ENCODE measurements at regions not wholly inside any gene's neighbourhood (a gene's known extent, or its start where the extent isn't known, plus 50 kb on each side); places are given as distances from the start of the nearest gene placed in this dataset.

DNA sequence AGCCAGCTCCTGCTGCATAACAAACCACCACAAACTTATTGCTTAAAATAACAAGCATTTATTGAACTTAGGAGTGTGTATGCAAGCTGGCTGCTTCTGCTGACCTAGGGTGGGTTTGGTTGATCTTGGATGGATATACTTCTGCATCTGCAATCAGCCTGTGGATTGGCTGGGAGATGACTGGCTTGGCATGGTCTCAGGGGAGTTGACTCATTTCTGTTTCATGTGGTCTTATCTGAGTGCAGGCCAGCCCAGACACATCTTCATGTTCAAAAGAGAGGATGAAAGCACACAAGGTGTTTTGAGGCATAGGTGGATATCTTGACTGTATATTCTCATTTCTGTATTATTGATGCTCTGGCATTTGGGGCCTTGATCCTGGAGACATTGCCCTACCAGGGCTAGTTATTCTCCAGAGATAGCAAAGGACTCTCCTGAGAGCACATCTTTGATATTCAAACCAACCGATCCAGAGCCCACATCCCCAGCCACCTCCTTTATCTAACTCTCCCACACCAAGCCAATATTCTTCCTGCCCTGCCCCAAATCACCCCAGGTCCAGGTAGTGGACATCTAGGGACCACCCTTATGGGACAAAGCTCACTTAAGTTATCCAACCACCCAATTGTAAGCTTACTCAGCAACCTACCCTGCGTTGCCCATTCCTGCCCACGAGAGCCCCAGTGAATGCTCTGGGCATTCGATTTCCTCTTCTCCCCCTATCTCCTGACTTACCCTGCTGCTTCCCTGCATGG is 350.8 kb downstream of the PTPRU start:
- ATAC-seq, result no peak
- TF ChIP-seq ZFP3 (CRISPR knock-in tag; IDR thresholded peaks at IDR 0.05) (no peak), TCF4 (CRISPR knock-in tag; IDR thresholded peaks at IDR 0.05; ENCODE audit: borderline replicate concordance) (no peak), ZNF70 (CRISPR knock-in tag; IDR thresholded peaks at IDR 0.05) (no peak), SNAI2 (CRISPR knock-in tag; IDR thresholded peaks at IDR 0.05) (no peak), ARNTL (CRISPR knock-in tag; IDR thresholded peaks at IDR 0.05; ENCODE audit: borderline replicate concordance, low read depth) (no peak), TOX (CRISPR knock-in tag; IDR thresholded peaks at IDR 0.05; ENCODE audit: borderline replicate concordance) (no peak), ZFP30 (CRISPR knock-in tag; IDR thresholded peaks at IDR 0.05) (no peak), RARB (CRISPR knock-in tag; IDR thresholded peaks at IDR 0.05) (no peak), ISL1 (CRISPR knock-in tag; IDR thresholded peaks at IDR 0.05) (no peak), GLIS3 (CRISPR knock-in tag; IDR thresholded peaks at IDR 0.05) (no peak), BACH2 (CRISPR knock-in tag; IDR thresholded peaks at IDR 0.05; ENCODE audit: borderline replicate concordance) (no peak)
- TF ChIP-seq, protein P1, sequence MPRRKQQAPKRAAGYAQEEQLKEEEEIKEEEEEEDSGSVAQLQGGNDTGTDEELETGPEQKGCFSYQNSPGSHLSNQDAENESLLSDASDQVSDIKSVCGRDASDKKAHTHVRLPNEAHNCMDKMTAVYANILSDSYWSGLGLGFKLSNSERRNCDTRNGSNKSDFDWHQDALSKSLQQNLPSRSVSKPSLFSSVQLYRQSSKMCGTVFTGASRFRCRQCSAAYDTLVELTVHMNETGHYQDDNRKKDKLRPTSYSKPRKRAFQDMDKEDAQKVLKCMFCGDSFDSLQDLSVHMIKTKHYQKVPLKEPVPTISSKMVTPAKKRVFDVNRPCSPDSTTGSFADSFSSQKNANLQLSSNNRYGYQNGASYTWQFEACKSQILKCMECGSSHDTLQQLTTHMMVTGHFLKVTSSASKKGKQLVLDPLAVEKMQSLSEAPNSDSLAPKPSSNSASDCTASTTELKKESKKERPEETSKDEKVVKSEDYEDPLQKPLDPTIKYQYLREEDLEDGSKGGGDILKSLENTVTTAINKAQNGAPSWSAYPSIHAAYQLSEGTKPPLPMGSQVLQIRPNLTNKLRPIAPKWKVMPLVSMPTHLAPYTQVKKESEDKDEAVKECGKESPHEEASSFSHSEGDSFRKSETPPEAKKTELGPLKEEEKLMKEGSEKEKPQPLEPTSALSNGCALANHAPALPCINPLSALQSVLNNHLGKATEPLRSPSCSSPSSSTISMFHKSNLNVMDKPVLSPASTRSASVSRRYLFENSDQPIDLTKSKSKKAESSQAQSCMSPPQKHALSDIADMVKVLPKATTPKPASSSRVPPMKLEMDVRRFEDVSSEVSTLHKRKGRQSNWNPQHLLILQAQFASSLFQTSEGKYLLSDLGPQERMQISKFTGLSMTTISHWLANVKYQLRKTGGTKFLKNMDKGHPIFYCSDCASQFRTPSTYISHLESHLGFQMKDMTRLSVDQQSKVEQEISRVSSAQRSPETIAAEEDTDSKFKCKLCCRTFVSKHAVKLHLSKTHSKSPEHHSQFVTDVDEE (CRISPR knock-in tag; IDR thresholded peaks at IDR 0.05), result no peak
- TF ChIP-seq, protein P2, sequence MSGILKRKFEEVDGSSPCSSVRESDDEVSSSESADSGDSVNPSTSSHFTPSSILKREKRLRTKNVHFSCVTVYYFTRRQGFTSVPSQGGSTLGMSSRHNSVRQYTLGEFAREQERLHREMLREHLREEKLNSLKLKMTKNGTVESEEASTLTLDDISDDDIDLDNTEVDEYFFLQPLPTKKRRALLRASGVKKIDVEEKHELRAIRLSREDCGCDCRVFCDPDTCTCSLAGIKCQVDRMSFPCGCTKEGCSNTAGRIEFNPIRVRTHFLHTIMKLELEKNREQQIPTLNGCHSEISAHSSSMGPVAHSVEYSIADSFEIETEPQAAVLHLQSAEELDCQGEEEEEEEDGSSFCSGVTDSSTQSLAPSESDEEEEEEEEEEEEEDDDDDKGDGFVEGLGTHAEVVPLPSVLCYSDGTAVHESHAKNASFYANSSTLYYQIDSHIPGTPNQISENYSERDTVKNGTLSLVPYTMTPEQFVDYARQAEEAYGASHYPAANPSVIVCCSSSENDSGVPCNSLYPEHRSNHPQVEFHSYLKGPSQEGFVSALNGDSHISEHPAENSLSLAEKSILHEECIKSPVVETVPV (CRISPR knock-in tag; IDR thresholded peaks at IDR 0.05), result no peak
- TF ChIP-seq, protein P3, sequence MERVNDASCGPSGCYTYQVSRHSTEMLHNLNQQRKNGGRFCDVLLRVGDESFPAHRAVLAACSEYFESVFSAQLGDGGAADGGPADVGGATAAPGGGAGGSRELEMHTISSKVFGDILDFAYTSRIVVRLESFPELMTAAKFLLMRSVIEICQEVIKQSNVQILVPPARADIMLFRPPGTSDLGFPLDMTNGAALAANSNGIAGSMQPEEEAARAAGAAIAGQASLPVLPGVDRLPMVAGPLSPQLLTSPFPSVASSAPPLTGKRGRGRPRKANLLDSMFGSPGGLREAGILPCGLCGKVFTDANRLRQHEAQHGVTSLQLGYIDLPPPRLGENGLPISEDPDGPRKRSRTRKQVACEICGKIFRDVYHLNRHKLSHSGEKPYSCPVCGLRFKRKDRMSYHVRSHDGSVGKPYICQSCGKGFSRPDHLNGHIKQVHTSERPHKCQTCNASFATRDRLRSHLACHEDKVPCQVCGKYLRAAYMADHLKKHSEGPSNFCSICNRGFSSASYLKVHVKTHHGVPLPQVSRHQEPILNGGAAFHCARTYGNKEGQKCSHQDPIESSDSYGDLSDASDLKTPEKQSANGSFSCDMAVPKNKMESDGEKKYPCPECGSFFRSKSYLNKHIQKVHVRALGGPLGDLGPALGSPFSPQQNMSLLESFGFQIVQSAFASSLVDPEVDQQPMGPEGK (CRISPR knock-in tag; IDR thresholded peaks at IDR 0.05; ENCODE audit: borderline replicate concordance), result no peak

DNA sequence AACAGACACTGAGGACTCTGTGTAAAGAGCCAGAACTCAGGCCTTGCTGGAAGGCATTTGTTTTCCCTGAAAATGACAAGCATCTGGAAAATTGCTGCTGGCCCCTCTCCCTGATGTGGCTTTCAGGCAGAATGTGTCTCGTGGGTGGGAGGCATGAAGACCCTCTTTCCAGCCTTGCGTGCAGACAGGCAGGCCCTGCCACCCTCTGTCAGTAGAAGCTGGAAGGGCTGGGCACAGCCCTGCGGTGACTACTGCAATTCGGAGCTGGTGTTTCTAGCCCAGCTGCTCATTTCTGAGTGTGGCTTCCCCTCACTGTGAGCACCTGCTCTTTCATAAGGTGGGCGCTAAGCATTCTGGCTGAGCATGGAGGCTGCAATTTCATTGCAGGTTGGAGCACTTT is 349.9 kb downstream of the PTPRU start:
- TF ChIP-seq BACH2 (CRISPR knock-in tag; IDR thresholded peaks at IDR 0.05; ENCODE audit: borderline replicate concordance), result no peak
- TF ChIP-seq PPARA (CRISPR knock-in tag; IDR thresholded peaks at IDR 0.05; ENCODE audit: borderline replicate concordance), result no peak
- TF ChIP-seq ISL1 (CRISPR knock-in tag; IDR thresholded peaks at IDR 0.05), result no peak
- no peak for TF ChIP-seq RARB (CRISPR knock-in tag; IDR thresholded peaks at IDR 0.05)
- no peak for ATAC-seq

DNA sequence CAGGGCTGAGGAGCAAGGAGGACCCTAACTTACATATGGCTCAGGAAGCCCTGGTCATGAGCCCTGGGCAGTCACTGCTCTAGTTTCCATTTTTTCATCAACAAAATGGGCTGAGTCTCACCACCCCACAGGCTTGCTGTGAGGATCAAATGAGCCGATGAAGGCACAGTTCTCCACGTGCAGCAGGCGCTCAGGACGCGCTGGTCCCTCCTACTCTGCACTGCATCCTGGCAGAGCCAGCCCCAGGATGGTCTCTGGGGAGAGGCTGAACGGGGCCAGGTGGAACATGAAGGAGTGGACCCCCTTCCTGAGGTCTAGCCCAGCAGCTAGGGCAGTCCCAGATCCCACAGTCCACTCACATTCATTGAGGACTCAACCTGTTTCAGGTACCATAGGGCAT is 349.3 kb downstream of the PTPRU start:
- no peak for TF ChIP-seq BACH2 (CRISPR knock-in tag; IDR thresholded peaks at IDR 0.05; ENCODE audit: borderline replicate concordance)
- no peak for TF ChIP-seq ZNF8 (CRISPR knock-in tag; IDR thresholded peaks at IDR 0.05)
- TF ChIP-seq ZNF70 (CRISPR knock-in tag; IDR thresholded peaks at IDR 0.05), result no peak
- TF ChIP-seq TCF4 (CRISPR knock-in tag; IDR thresholded peaks at IDR 0.05; ENCODE audit: borderline replicate concordance), result no peak
- TF ChIP-seq ARNTL (CRISPR knock-in tag; IDR thresholded peaks at IDR 0.05; ENCODE audit: borderline replicate concordance, low read depth), result no peak
- TF ChIP-seq, protein P3 (CRISPR knock-in tag; IDR thresholded peaks at IDR 0.05; ENCODE audit: borderline replicate concordance), result no peak
- TF ChIP-seq PPARA (CRISPR knock-in tag; IDR thresholded peaks at IDR 0.05; ENCODE audit: borderline replicate concordance), result no peak
- no peak for TF ChIP-seq ZFP30 (CRISPR knock-in tag; IDR thresholded peaks at IDR 0.05)
- TF ChIP-seq ZC3H10 (CRISPR knock-in tag; IDR thresholded peaks at IDR 0.05), result no peak
- TF ChIP-seq, protein P4, sequence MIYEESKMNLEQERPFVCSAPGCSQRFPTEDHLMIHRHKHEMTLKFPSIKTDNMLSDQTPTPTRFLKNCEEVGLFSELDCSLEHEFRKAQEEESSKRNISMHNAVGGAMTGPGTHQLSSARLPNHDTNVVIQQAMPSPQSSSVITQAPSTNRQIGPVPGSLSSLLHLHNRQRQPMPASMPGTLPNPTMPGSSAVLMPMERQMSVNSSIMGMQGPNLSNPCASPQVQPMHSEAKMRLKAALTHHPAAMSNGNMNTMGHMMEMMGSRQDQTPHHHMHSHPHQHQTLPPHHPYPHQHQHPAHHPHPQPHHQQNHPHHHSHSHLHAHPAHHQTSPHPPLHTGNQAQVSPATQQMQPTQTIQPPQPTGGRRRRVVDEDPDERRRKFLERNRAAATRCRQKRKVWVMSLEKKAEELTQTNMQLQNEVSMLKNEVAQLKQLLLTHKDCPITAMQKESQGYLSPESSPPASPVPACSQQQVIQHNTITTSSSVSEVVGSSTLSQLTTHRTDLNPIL (CRISPR knock-in tag; IDR thresholded peaks at IDR 0.05; ENCODE audit: low read depth), result no peak
- TF ChIP-seq, protein P5, sequence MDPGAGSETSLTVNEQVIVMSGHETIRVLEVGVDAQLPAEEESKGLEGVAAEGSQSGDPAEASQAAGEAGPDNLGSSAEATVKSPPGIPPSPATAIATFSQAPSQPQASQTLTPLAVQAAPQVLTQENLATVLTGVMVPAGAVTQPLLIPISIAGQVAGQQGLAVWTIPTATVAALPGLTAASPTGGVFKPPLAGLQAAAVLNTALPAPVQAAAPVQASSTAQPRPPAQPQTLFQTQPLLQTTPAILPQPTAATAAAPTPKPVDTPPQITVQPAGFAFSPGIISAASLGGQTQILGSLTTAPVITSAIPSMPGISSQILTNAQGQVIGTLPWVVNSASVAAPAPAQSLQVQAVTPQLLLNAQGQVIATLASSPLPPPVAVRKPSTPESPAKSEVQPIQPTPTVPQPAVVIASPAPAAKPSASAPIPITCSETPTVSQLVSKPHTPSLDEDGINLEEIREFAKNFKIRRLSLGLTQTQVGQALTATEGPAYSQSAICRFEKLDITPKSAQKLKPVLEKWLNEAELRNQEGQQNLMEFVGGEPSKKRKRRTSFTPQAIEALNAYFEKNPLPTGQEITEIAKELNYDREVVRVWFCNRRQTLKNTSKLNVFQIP (CRISPR knock-in tag; IDR thresholded peaks at IDR 0.05; ENCODE audit: borderline replicate concordance, low read depth), result no peak
- TF ChIP-seq OSR1 (CRISPR knock-in tag; IDR thresholded peaks at IDR 0.05), result no peak
- no peak for TF ChIP-seq GLIS3 (CRISPR knock-in tag; IDR thresholded peaks at IDR 0.05)
- no peak for ATAC-seq
